Mammary epithelial cell (primary cell): ENCODE measurements at regions not wholly inside any gene's neighbourhood (a gene's known extent, or its start where the extent isn't known, plus 50 kb on each side); places are given as distances from the start of the nearest gene placed in this dataset.

Experiments
- CTCF ChIP-seq, 2 donors: IDR thresholded peaks in 1 of 2; conservative IDR thresholded peaks in 1 of 2; 2 replicates each; pipeline ENCODE4 v1.5.1; 2011 to 2012; ENCODE audit warnings: inconsistent platforms in 2 of 2, low read length in 2 of 2, mild to moderate bottlenecking in 2 of 2, control low read depth in 1 of 2, low read depth in 1 of 2; ENCODE audit not compliant: insufficient read depth in 1 of 2; ENCODE audit errors: extremely low read depth in 1 of 2
- EZH2 ChIP-seq: IDR thresholded peaks from 2 replicates; pipeline ENCODE4 v1.6.1; 2012; ENCODE audit warnings: low read length, inconsistent platforms, borderline replicate concordance

GRCh38 chr22:47651216-47651987 lies 889.0 kb downstream of the TBC1D22A start:
- TF ChIP-seq EZH2: no peak
- TF ChIP-seq CTCF (conservative IDR thresholded peaks at IDR 0.05 in 1 of 2, IDR thresholded peaks at IDR 0.05 in 1 of 2; ENCODE audit: extremely low read depth in 1 of 2, insufficient read depth in 1 of 2, low read depth in 1 of 2, low read length in 2 of 2): no peak
